ENCODE measurements at regions not wholly inside any gene's neighbourhood (a gene's known extent, or its start where the extent isn't known, plus 50 kb on each side); places are given as distances from the start of the nearest gene placed in this dataset.

DNA sequence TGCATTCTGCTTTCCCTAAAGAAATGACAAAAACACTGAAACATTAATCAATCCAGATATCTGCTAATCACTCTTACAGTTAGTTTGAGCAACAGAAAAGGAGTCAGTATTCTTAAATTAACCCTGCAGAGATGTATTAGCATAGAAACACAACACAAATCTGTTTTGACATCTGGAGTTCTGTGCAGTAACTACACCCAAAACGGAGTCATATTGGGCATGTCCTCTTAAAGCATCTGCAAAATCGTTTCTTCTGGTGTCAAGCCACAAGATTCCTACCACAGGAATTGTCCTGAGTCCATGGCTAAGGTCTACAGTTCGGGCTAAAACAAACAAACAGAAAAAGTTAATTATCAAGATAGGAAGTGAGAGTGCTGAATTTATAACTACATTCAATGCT, 332.1 kb upstream of the PKN2 start:
- Histone ChIP-seq H3K27ac (ENCODE audit: low read depth, low read length) (no peak overlapping the region), H3K27me3 (ENCODE audit: control insufficient read depth, insufficient read depth, low read length, poor library complexity, severe bottlenecking) (no peaks in the 10 kb centered on the region), H3K36me3 (ENCODE audit: control insufficient read depth, insufficient read depth, low read length) (no peaks in the 10 kb centered on the region), H3K4me3 (ENCODE audit: low read length) (no peak overlapping the region), H3K4me1 (ENCODE audit: control insufficient read depth, insufficient read depth, low read length) (no peaks in the 10 kb centered on the region), H3K9ac (ENCODE audit: extremely low read depth, low read length, poor library complexity, severe bottlenecking) (no peak overlapping the region), H3K9me3 (ENCODE audit: control insufficient read depth, low read length) (no peaks in the 10 kb centered on the region)
- Mint-ChIP-seq H3K4me3 (no peak overlapping the region), H3K9me3 (no peaks in the 10 kb centered on the region), H3K36me3 (ENCODE audit: low read depth) (no peaks in the 10 kb centered on the region), H3K27me3 (ENCODE audit: insufficient read depth) (no peaks in the 10 kb centered on the region), H3K27ac (no peak overlapping the region), H3K4me1 (no peaks in the 10 kb centered on the region)
- 79 to 81% methylated on average over 3 of the region's 3 CpGs for WGBS, 2 experiments (ENCODE audit: insufficient coverage in 1 of 2, insufficient read length in 1 of 2)
- TF ChIP-seq, protein P1, sequence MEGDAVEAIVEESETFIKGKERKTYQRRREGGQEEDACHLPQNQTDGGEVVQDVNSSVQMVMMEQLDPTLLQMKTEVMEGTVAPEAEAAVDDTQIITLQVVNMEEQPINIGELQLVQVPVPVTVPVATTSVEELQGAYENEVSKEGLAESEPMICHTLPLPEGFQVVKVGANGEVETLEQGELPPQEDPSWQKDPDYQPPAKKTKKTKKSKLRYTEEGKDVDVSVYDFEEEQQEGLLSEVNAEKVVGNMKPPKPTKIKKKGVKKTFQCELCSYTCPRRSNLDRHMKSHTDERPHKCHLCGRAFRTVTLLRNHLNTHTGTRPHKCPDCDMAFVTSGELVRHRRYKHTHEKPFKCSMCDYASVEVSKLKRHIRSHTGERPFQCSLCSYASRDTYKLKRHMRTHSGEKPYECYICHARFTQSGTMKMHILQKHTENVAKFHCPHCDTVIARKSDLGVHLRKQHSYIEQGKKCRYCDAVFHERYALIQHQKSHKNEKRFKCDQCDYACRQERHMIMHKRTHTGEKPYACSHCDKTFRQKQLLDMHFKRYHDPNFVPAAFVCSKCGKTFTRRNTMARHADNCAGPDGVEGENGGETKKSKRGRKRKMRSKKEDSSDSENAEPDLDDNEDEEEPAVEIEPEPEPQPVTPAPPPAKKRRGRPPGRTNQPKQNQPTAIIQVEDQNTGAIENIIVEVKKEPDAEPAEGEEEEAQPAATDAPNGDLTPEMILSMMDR (conservative IDR thresholded peaks at IDR 0.05): no peak
- DNase-seq: no peak

DNA sequence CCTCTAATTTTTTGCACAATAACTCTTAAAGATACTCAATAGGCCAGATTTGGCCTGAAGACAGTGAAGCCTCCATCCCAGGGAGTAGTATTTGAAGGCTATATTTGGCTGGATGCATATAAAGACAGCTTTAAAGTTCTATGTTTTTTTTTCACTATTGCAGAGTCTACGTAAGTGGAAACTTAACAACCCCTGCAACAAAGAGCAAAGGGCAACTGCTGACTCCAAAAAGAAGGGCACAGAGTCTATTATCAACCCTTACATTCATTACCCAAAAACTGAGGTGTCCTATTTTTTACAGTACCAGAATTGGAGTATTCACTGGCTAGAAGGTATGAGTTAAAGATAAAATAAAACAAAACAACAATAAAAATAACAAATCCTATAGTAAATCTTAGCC, 329.8 kb upstream of the PKN2 start:
- Mint-ChIP-seq H3K36me3 (ENCODE audit: low read depth) (no peaks in the 10 kb centered on the region), H3K27me3 (ENCODE audit: insufficient read depth) (no peaks in the 10 kb centered on the region), H3K4me3 (no peak overlapping the region), H3K27ac (no peak overlapping the region), H3K4me1 (no peaks in the 10 kb centered on the region), H3K9me3 (no peaks in the 10 kb centered on the region)
- TF ChIP-seq, protein P1 (conservative IDR thresholded peaks at IDR 0.05): no peak
- Histone ChIP-seq H3K9ac (ENCODE audit: extremely low read depth, low read length, poor library complexity, severe bottlenecking) (no peak overlapping the region), H3K9me3 (ENCODE audit: control insufficient read depth, low read length) (no peaks in the 10 kb centered on the region), H3K4me3 (ENCODE audit: low read length) (no peak overlapping the region), H3K27me3 (ENCODE audit: control insufficient read depth, insufficient read depth, low read length, poor library complexity, severe bottlenecking) (no peaks in the 10 kb centered on the region), H3K27ac (ENCODE audit: low read depth, low read length) (no peak overlapping the region), H3K4me1 (ENCODE audit: control insufficient read depth, insufficient read depth, low read length) (no peaks in the 10 kb centered on the region), H3K36me3 (ENCODE audit: control insufficient read depth, insufficient read depth, low read length) (no peaks in the 10 kb centered on the region)
- no peak for DNase-seq
- WGBS, 2 experiments (ENCODE audit: insufficient coverage in 1 of 2, insufficient read length in 1 of 2): 80 to 96% methylated on average over 1 of the region's 1 CpG

DNA sequence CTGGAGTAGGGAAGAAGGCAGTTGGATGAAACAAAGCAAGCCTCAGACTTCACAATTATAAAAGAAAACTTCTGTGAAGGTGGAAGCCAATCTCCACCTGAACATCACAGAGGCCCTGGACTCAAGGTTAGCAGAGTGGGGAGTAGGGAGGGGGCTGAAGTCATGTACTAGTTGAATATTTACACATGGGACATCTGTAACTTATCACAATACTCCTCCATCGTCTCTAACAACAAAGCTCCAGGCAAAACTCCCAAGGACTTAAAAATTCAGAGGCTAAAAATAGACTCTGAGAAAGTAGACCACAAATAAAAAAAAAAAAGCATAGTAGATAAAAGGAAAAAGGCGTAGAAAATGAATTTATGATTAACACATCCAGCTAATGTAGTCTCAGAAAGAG, 326.3 kb upstream of the PKN2 start:
- no peaks in the 10 kb centered on the region for H3K27me3 Mint-ChIP-seq (ENCODE audit: insufficient read depth)
- TF ChIP-seq, protein P1 (conservative IDR thresholded peaks at IDR 0.05): no peak
- H3K9ac ChIP-seq (ENCODE audit: extremely low read depth, low read length, poor library complexity, severe bottlenecking): no peak overlapping the region
- no peaks in the 10 kb centered on the region for H3K4me1 Mint-ChIP-seq
- WGBS, 2 experiments (ENCODE audit: insufficient coverage in 1 of 2, insufficient read length in 1 of 2): 90% methylated on average over 2 of the region's 2 CpGs; no CpG with 5 or more reads in 1 of the 2 experiments
- no peaks in the 10 kb centered on the region for H3K27me3 ChIP-seq (ENCODE audit: control insufficient read depth, insufficient read depth, low read length, poor library complexity, severe bottlenecking)
- no peak overlapping the region for H3K27ac Mint-ChIP-seq
- H3K36me3 Mint-ChIP-seq (ENCODE audit: low read depth): no peaks in the 10 kb centered on the region
- DNase-seq: no peak
- no peaks in the 10 kb centered on the region for H3K4me1 ChIP-seq (ENCODE audit: control insufficient read depth, insufficient read depth, low read length)
- no peak overlapping the region for H3K4me3 ChIP-seq (ENCODE audit: low read length)
- no peak overlapping the region for H3K4me3 Mint-ChIP-seq
- H3K9me3 Mint-ChIP-seq: no peaks in the 10 kb centered on the region
- H3K36me3 ChIP-seq (ENCODE audit: control insufficient read depth, insufficient read depth, low read length): no peaks in the 10 kb centered on the region
- no peaks in the 10 kb centered on the region for H3K9me3 ChIP-seq (ENCODE audit: control insufficient read depth, low read length)
- H3K27ac ChIP-seq (ENCODE audit: low read depth, low read length): no peak overlapping the region
